Ishikawa (cell line): ENCODE measurements at regions not wholly inside any gene's neighbourhood (a gene's known extent, or its start where the extent isn't known, plus 50 kb on each side); places are given as distances from the start of the nearest gene placed in this dataset.

Source experiments
- CREB1 ChIP-seq: IDR thresholded peaks from 2 replicates; pipeline ENCODE4 v1.6.1; 2012; ENCODE audit warnings: low read depth
- EP300 ChIP-seq: IDR thresholded peaks from 2 replicates; pipeline ENCODE4 v1.6.1; 2012; ENCODE audit warnings: borderline replicate concordance
- RAD21 ChIP-seq: IDR thresholded peaks from 2 replicates; pipeline ENCODE4 v1.6.1; 2012; ENCODE audit warnings: low read depth
- REST ChIP-seq: IDR thresholded peaks from 2 replicates; pipeline ENCODE4 v1.6.1; 2012; ENCODE audit warnings: low read depth, mild to moderate bottlenecking
- TAF1 ChIP-seq: IDR thresholded peaks from 2 replicates; pipeline ENCODE4 v1.6.1; 2012; ENCODE audit warnings: low read depth, mild to moderate bottlenecking
- TEAD4 ChIP-seq: IDR thresholded peaks from 2 replicates; pipeline ENCODE4 v1.6.1; 2012
- YY1 ChIP-seq: IDR thresholded peaks from 2 replicates; pipeline ENCODE4 v1.6.1; 2012; ENCODE audit warnings: low read depth
- ZBTB7A ChIP-seq: IDR thresholded peaks from 2 replicates; pipeline ENCODE4 v1.6.1; 2012; ENCODE audit warnings: low read depth

- TF ChIP-seq YY1, result no peak
- no peak for TF ChIP-seq CREB1
- no peak for TF ChIP-seq TAF1
- TF ChIP-seq EP300, result no peak
- no peak for TF ChIP-seq TEAD4
- no peak for TF ChIP-seq REST
- TF ChIP-seq ZBTB7A, result no peak
- TF ChIP-seq RAD21, result no peak
These were observed 156.7 kb upstream of the FAM47A start for GRCh38 chrX:34288782-34289181.
